Lung (tissue), 11 donors: ENCODE measurements at regions not wholly inside any gene's neighbourhood (a gene's known extent, or its start where the extent isn't known, plus 50 kb on each side); places are given as distances from the start of the nearest gene placed in this dataset.

Source experiments
- ATAC-seq: fragments of 200-7000 bp; cut with Tn5 transposase; one replicate; pipeline ENCODE4 v1.9.1; 2020; ENCODE audit warnings: moderate number of reproducible peaks; ENCODE audit not compliant: insufficient read depth, low FRiP score
- DNase-seq, 3 donors: peaks; one replicate each; pipeline ENCODE4 v3.0.0-alpha.2; 2013 to 2017
- H3K27ac ChIP-seq, 2 donors: one replicate each; pipeline ENCODE4 v1.5.1; 2013; ENCODE audit warnings: mild to moderate bottlenecking in 2 of 2, moderate library complexity in 2 of 2, control low read depth in 1 of 2, inconsistent platforms in 1 of 2, low read depth in 1 of 2, low read length in 1 of 2
- H3K27me3 ChIP-seq, 3 donors: one replicate each; pipeline ENCODE4 v1.5.1; 2013; ENCODE audit warnings: low read length in 2 of 3; ENCODE audit not compliant: control insufficient read depth in 3 of 3, insufficient read depth in 3 of 3
- H3K36me3 ChIP-seq, 4 donors: one replicate each; pipeline ENCODE4 v1.5.1; 2013; ENCODE audit warnings: low read length in 4 of 4, mild to moderate bottlenecking in 1 of 4, moderate library complexity in 1 of 4; ENCODE audit not compliant: control insufficient read depth in 4 of 4, insufficient read depth in 4 of 4
- H3K4me1 ChIP-seq, 5 donors: one replicate each; pipeline ENCODE4 v1.5.1; 2013; ENCODE audit warnings: low read length in 5 of 5, mild to moderate bottlenecking in 2 of 5, moderate library complexity in 1 of 5; ENCODE audit not compliant: control insufficient read depth in 5 of 5, insufficient read depth in 5 of 5
- H3K4me3 ChIP-seq: one replicate; pipeline ENCODE4 v1.5.1; 2013; ENCODE audit warnings: mild to moderate bottlenecking, control low read depth, moderate library complexity
- H3K9ac ChIP-seq, 2 donors: one replicate each; pipeline ENCODE4 v1.5.1; 2013; ENCODE audit warnings: low read length in 2 of 2, control low read depth in 1 of 2; ENCODE audit not compliant: insufficient read depth in 1 of 2
- H3K9me3 ChIP-seq, 4 donors: one replicate each; pipeline ENCODE4 v1.5.1; 2013; ENCODE audit warnings: low read length in 3 of 4, mild to moderate bottlenecking in 1 of 4, moderate library complexity in 1 of 4; ENCODE audit not compliant: control insufficient read depth in 4 of 4, insufficient read depth in 3 of 4
- WGBS, 2 donors: extraction: QIAGEN DNeasy Blood & Tissue Kit; methylation state at CpG; one replicate each; pipeline ENCODE4 v1.1.7; 2013; 5-methylcytosine and 5-hydroxymethylcytosine counted together
- TF ChIP-seq, protein P1 (sequence below): IDR thresholded peaks from 2 replicates; pipeline ENCODE4 v1.5.1; 2012; ENCODE audit warnings: mild to moderate bottlenecking; ENCODE audit errors: control extremely low read depth, extremely low read depth
- donor health status: control.
- donor health status: control.
- donor health status: Bipolar disorder and iron deficiency.
- donor health status: healthy.
- donor health status: DM: yes; HTN: yes; CAD: no.

DNA sequence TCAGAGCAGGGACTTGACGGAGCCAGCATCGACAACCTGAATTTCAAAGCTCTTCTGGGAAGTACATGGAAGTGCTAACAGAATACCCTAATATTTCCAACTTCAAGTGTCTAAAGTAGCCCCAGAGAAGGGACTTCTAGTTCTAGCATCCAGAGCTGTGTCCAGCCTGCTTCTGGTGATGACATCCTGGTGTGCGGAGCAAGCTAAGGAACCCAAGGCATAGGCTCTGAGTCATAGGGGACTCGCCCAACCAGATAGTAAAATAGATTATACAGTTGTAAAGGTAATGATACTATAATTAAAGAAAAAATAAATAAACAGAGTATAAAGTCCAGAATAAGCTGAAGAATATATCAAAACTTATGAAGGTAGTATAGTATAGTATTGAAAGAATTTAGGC is 108.1 kb upstream of the SERPINE2 start:
- TF ChIP-seq, protein P1, sequence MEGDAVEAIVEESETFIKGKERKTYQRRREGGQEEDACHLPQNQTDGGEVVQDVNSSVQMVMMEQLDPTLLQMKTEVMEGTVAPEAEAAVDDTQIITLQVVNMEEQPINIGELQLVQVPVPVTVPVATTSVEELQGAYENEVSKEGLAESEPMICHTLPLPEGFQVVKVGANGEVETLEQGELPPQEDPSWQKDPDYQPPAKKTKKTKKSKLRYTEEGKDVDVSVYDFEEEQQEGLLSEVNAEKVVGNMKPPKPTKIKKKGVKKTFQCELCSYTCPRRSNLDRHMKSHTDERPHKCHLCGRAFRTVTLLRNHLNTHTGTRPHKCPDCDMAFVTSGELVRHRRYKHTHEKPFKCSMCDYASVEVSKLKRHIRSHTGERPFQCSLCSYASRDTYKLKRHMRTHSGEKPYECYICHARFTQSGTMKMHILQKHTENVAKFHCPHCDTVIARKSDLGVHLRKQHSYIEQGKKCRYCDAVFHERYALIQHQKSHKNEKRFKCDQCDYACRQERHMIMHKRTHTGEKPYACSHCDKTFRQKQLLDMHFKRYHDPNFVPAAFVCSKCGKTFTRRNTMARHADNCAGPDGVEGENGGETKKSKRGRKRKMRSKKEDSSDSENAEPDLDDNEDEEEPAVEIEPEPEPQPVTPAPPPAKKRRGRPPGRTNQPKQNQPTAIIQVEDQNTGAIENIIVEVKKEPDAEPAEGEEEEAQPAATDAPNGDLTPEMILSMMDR: no peak
- no peaks in the 10 kb centered on the region for H3K9me3 ChIP-seq
- no peaks in the 10 kb centered on the region for H3K27me3 ChIP-seq
- no peak overlapping the region for H3K4me3 ChIP-seq
- WGBS, 2 donors: 97 to 100% methylated on average over 4 of the region's 4 CpGs
- no peak overlapping the region for H3K9ac ChIP-seq
- no peaks in the 10 kb centered on the region for H3K36me3 ChIP-seq
- DNase-seq (no peak), ATAC-seq (no peak)
- H3K4me1 ChIP-seq: peaks cover 0 to 7% (median 0%) of the 10 kb centered on the region in 5 donors
- H3K27ac ChIP-seq: no peak overlapping the region

DNA sequence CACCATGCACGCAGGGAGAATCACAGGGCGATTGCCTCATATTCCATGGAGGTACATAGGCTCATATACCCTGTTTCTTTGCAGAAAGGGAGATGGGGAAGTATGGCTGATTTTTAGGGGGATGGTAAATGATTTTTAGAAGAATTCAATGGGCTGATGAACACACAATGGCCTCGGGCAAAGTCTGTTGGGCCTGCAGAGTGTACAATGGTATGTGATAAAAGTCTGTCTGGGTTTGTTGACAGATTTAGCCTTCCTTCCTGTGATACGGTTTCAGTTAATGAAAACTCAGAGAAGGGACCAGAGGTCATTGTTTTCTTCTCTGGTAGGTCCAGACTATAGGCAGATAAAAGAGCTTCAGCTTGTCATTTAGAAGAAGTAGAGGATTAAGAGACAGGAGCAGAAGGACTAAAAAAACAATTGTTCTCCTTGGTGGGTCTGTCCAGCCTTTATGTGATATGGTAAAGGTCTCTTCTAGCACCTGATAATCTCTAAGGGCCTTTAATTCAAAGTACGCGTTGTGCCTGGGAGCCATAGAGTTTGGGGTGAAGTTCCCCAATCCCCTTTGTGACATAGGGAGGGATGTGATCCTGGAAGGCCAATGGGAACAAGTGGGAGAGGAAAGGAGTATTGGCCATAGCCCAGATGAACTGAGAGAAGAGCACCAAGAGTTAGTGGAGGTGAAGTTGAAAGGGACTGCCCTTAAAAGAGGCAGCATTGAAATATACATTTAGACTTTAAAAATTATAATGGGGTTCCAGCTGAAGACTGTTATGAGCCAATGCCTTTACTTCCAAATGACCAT is 107.5 kb upstream of the SERPINE2 start:
- ATAC-seq (no peak), DNase-seq (no peak)
- no peak overlapping the region for H3K27ac ChIP-seq
- 74 to 79% methylated on average over 6 of the region's 6 CpGs for WGBS, 2 donors
- TF ChIP-seq, protein P1: no peak
- no peaks in the 10 kb centered on the region for H3K27me3 ChIP-seq
- no peaks in the 10 kb centered on the region for H3K36me3 ChIP-seq
- no peak overlapping the region for H3K9ac ChIP-seq
- H3K9me3 ChIP-seq: no peaks in the 10 kb centered on the region
- H3K4me1 ChIP-seq: peaks cover 0 to 8% (median 0%) of the 10 kb centered on the region in 5 donors
- H3K4me3 ChIP-seq: no peak overlapping the region

DNA sequence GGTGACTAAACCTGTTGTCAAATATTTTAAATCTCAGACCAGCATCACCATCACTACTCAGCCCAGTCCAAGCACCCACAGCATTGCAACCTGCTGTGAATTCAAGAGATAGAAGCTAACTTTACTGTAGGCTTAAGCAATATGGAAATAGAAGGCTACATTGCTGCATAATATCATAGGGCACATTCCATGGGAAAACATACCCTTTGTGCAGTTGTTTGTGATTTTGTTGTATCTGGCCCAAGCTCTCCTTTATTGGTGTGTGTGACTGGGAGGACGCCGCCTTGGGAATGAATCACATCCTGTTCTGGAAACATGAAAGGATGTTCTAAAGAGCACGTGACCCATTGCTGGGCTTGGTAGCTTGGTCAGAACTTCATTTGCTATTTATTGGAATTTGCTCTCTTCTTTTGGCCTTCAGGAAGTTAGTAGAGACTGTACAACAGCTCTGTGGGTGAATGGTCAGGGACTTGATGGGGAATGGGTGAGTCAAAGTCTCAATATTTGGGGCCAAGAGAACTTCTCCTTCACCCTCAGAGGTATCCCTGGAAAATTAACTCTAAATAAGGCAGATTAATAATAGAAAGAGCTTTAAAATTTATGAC is 106.8 kb upstream of the SERPINE2 start:
- no peak for DNase-seq
- Histone ChIP-seq H3K9me3 (no peaks in the 10 kb centered on the region), H3K9ac (no peak overlapping the region), H3K27me3 (no peaks in the 10 kb centered on the region), H3K4me1 (peaks cover 0 to 8% (median 0%) of the 10 kb centered on the region in 5 donors), H3K36me3 (no peaks in the 10 kb centered on the region), H3K4me3 (no peak overlapping the region), H3K27ac (no peak overlapping the region)
- no peak for ATAC-seq
- TF ChIP-seq, protein P1: no peak
- WGBS, 2 donors: 58 to 70% methylated on average over 3 of the region's 3 CpGs
